PC-9 (cell line): ENCODE measurements at regions not wholly inside any gene's neighbourhood (a gene's known extent, or its start where the extent isn't known, plus 50 kb on each side); places are given as distances from the start of the nearest gene placed in this dataset.

ENCODE experiments used
- EZH2 ChIP-seq: fragments of 200-600 bp; sonication (generic); IDR thresholded peaks from 2 replicates; pipeline ENCODE4 v1.8.0; 2017; ENCODE audit warnings: antibody characterized with exemption, low read depth
- TF ChIP-seq, protein P1 (sequence below): fragments of 200-600 bp; sonication (generic); conservative IDR thresholded peaks from 2 replicates; pipeline ENCODE4 v1.6.1; 2017; ENCODE audit warnings: mixed run types, antibody characterized with exemption, mild to moderate bottlenecking, moderate library complexity

DNA sequence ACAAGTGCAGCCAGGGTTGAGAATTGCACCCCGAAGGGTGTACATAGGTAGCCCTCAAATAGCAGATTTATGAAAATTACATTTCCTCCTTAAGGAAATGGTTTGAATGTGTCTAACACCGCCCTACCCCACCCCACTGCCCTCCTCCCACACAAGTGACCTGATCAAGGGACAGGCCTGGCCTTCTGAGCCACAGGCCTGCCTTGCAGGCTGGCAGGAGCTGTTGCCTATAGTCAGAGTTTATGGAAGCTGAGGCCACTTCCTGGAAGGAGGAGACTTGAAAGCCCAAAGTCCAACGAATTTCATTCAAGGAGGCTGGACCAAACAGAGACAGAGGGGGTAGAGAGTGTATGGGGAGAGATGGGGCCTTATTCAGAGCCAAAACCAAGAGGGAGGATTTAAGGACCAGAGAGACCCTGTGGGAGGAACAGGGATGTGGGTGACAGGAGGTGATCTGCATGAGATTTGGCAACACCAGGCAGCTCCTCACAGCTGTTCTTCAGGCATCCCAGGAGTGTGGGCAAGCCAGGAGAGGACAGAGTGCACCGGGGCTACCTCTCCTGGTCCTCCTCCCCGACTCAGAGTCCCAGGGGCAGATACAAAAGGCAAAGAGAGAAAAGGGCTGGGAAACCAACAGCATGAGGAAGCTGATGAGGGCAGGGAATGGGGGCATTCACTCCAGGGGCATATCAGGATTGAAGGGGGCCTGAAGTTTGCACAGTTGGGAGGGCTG lies 100.4 kb upstream of the HES1 start:
- TF ChIP-seq, protein P1, sequence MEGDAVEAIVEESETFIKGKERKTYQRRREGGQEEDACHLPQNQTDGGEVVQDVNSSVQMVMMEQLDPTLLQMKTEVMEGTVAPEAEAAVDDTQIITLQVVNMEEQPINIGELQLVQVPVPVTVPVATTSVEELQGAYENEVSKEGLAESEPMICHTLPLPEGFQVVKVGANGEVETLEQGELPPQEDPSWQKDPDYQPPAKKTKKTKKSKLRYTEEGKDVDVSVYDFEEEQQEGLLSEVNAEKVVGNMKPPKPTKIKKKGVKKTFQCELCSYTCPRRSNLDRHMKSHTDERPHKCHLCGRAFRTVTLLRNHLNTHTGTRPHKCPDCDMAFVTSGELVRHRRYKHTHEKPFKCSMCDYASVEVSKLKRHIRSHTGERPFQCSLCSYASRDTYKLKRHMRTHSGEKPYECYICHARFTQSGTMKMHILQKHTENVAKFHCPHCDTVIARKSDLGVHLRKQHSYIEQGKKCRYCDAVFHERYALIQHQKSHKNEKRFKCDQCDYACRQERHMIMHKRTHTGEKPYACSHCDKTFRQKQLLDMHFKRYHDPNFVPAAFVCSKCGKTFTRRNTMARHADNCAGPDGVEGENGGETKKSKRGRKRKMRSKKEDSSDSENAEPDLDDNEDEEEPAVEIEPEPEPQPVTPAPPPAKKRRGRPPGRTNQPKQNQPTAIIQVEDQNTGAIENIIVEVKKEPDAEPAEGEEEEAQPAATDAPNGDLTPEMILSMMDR, result no peak
- TF ChIP-seq EZH2, result no peak
